H9 (cell line): ENCODE measurements at regions not wholly inside any gene's neighbourhood (a gene's known extent, or its start where the extent isn't known, plus 50 kb on each side); places are given as distances from the start of the nearest gene placed in this dataset.

Experiments used
- DNase-seq: peaks from one replicate; pipeline ENCODE4 v3.0.0-alpha.2; 2017
- H2AFZ ChIP-seq: one replicate; pipeline ENCODE4 v1.6.1; 2013; ENCODE audit warnings: mild to moderate bottlenecking, low read length, control low read depth, moderate library complexity
- H2AK5ac ChIP-seq: 2 replicates; pipeline ENCODE4 v1.6.1; 2013; ENCODE audit warnings: low read length, control low read depth, mixed read lengths; ENCODE audit not compliant: insufficient read length
- H2BK120ac ChIP-seq: one replicate; pipeline ENCODE4 v1.6.1; 2013; ENCODE audit warnings: low read depth, mild to moderate bottlenecking, low read length, control low read depth, inconsistent platforms; ENCODE audit not compliant: poor library complexity, severe bottlenecking
- H2BK12ac ChIP-seq: 2 replicates; pipeline ENCODE4 v1.6.1; 2013; ENCODE audit warnings: low read length, control low read depth, mixed read lengths, low read depth; ENCODE audit not compliant: insufficient read length
- H2BK15ac ChIP-seq: 2 replicates; pipeline ENCODE4 v1.6.1; 2013; ENCODE audit warnings: low read depth, low read length, control low read depth
- H2BK20ac ChIP-seq: one replicate; pipeline ENCODE4 v1.6.1; 2013; ENCODE audit warnings: low read depth, mild to moderate bottlenecking, low read length, control low read depth, inconsistent platforms; ENCODE audit not compliant: poor library complexity, severe bottlenecking
- H2BK5ac ChIP-seq: 2 replicates; pipeline ENCODE4 v1.6.1; 2013; ENCODE audit warnings: low read length, control low read depth, mixed read lengths; ENCODE audit not compliant: insufficient read length
- H3K14ac ChIP-seq: 2 replicates; pipeline ENCODE4 v1.6.1; 2013; ENCODE audit warnings: low read length, control low read depth; ENCODE audit not compliant: insufficient read depth
- H3K18ac ChIP-seq: 2 replicates; pipeline ENCODE4 v1.6.1; 2013; ENCODE audit warnings: low read depth, mild to moderate bottlenecking, mixed read lengths, low read length, control low read depth; ENCODE audit not compliant: insufficient read length
- H3K23ac ChIP-seq: 2 replicates; pipeline ENCODE4 v1.6.1; 2013; ENCODE audit warnings: low read length, control low read depth, mixed read lengths, low read depth; ENCODE audit not compliant: insufficient read length
- H3K23me2 ChIP-seq: 2 replicates; pipeline ENCODE4 v1.6.1; 2013; ENCODE audit warnings: low read depth, mild to moderate bottlenecking, mixed read lengths, low read length, control low read depth; ENCODE audit not compliant: insufficient read length, poor library complexity, severe bottlenecking
- H3K27ac ChIP-seq: 2 replicates; pipeline ENCODE4 v1.5.1; 2013; ENCODE audit warnings: low read length, control low read depth, mixed read lengths, low read depth; ENCODE audit not compliant: insufficient read length
- H3K27me3 ChIP-seq: 2 replicates; pipeline ENCODE4 v1.6.1; 2013; ENCODE audit warnings: low read length, control low read depth, inconsistent platforms; ENCODE audit not compliant: insufficient read depth
- H3K4ac ChIP-seq: 2 replicates; pipeline ENCODE4 v1.6.1; 2013; ENCODE audit warnings: low read depth, mild to moderate bottlenecking, control low read depth, inconsistent platforms, low read length, moderate library complexity
- H3K4me1 ChIP-seq: 2 replicates; pipeline ENCODE4 v1.6.1; 2013; ENCODE audit warnings: low read length, control low read depth, inconsistent platforms; ENCODE audit not compliant: insufficient read depth
- H3K4me2 ChIP-seq: 2 replicates; pipeline ENCODE4 v1.6.1; 2013; ENCODE audit warnings: low read length, control low read depth, mixed read lengths; ENCODE audit not compliant: insufficient read length, insufficient read depth
- H3K56ac ChIP-seq: 2 replicates; pipeline ENCODE4 v1.6.1; 2013; ENCODE audit warnings: low read depth, mild to moderate bottlenecking, mixed read lengths, low read length, control low read depth; ENCODE audit not compliant: insufficient read length
- H3K79me1 ChIP-seq: 2 replicates; pipeline ENCODE4 v1.6.1; 2013; ENCODE audit warnings: low read depth, mild to moderate bottlenecking, moderate library complexity, low read length, control low read depth, inconsistent platforms; ENCODE audit not compliant: insufficient read depth, poor library complexity, severe bottlenecking
- H3K79me2 ChIP-seq: 2 replicates; pipeline ENCODE4 v1.6.1; 2013; ENCODE audit warnings: low read length, control low read depth, inconsistent platforms; ENCODE audit not compliant: insufficient read depth
- H3K9ac ChIP-seq: 2 replicates; pipeline ENCODE4 v1.6.1; 2013; ENCODE audit warnings: low read length, control low read depth, mixed read lengths; ENCODE audit not compliant: insufficient read length; ENCODE audit errors: extremely low read depth
- H3K9me3 ChIP-seq: one replicate; pipeline ENCODE4 v1.6.1; 2013; ENCODE audit warnings: low read depth, low read length, inconsistent platforms; ENCODE audit not compliant: control insufficient read depth
- H3T11ph ChIP-seq: one replicate; pipeline ENCODE4 v1.6.1; 2013; ENCODE audit warnings: mild to moderate bottlenecking, low read length, control low read depth, inconsistent platforms
- H4K20me1 ChIP-seq: one replicate; pipeline ENCODE4 v1.6.1; 2013; ENCODE audit not compliant: control insufficient read depth, insufficient read length, insufficient read depth
- H4K5ac ChIP-seq: 2 replicates; pipeline ENCODE4 v1.6.1; 2013; ENCODE audit warnings: low read depth, mild to moderate bottlenecking, mixed read lengths, low read length, control low read depth; ENCODE audit not compliant: insufficient read length
- H4K8ac ChIP-seq: replicated peaks from 2 replicates; pipeline ENCODE4 v1.6.1; 2013; ENCODE audit warnings: low read length, control low read depth, mixed read lengths, low read depth; ENCODE audit not compliant: insufficient read length
- H4K91ac ChIP-seq: 2 replicates; pipeline ENCODE4 v1.6.1; 2013; ENCODE audit warnings: low read depth, mild to moderate bottlenecking, moderate library complexity, mixed read lengths, low read length, control low read depth; ENCODE audit not compliant: insufficient read length
- H3K27ac Mint-ChIP-seq, 3 experiments: 2 replicates in 2 of 3; 3 replicates in 1 of 3; pipeline ENCODE4 v1.8.0; 2020 to 2021; ENCODE audit warnings: mixed read lengths in 3 of 3, mild to moderate bottlenecking in 1 of 3, moderate library complexity in 1 of 3
- H3K27me3 Mint-ChIP-seq: 2 replicates; pipeline ENCODE4 v1.8.0; 2021; ENCODE audit warnings: low read depth, mild to moderate bottlenecking, moderate library complexity, mixed read lengths
- H3K36me3 Mint-ChIP-seq, 3 experiments: 2 replicates in 2 of 3; 3 replicates in 1 of 3; pipeline ENCODE4 v1.8.0; 2020 to 2021; ENCODE audit warnings: low read depth in 3 of 3, mixed read lengths in 3 of 3; ENCODE audit not compliant: insufficient read depth in 1 of 3
- H3K4me1 Mint-ChIP-seq, 2 experiments: 2 replicates each; pipeline ENCODE4 v1.8.0; 2020; ENCODE audit warnings: mixed read lengths in 2 of 2
- H3K4me3 Mint-ChIP-seq, 2 experiments: 2 replicates in 1 of 2; 3 replicates in 1 of 2; pipeline ENCODE4 v1.8.0; 2020 to 2021; ENCODE audit warnings: mild to moderate bottlenecking in 2 of 2, mixed read lengths in 2 of 2, moderate library complexity in 1 of 2
- H3K9me3 Mint-ChIP-seq, 2 experiments: 2 replicates in 1 of 2; 3 replicates in 1 of 2; pipeline ENCODE4 v1.8.0; 2020; ENCODE audit warnings: mild to moderate bottlenecking in 2 of 2, mixed read lengths in 2 of 2, moderate library complexity in 1 of 2
- CTCF ChIP-seq: fragments of 200-600 bp; sonication (generic); conservative IDR thresholded peaks from 3 replicates; pipeline ENCODE4 v1.8.0; 2021; ENCODE audit warnings: antibody characterized with exemption, mild to moderate bottlenecking

- H3K79me1 ChIP-seq = no peaks in the 10 kb centered on the region
- no peak overlapping the region for H3T11ph ChIP-seq
- H3K56ac ChIP-seq = no peak overlapping the region
- Mint-ChIP-seq H3K27ac (no peak overlapping the region), H3K4me3 (no peak overlapping the region), H3K27me3 (no peaks in the 10 kb centered on the region; the same call in 1 of the 2 replicates), H3K36me3 (peaks cover 2 to 16% (median 12%) of the 10 kb centered on the region in 3 experiments; a peak in 6 of 7 replicates), H3K9me3 (peaks cover 30 to 34% of the 10 kb centered on the region in 2 experiments), H3K4me1 (no peaks in the 10 kb centered on the region)
- DNase-seq = no peak
- TF ChIP-seq CTCF = no peak
- H2AK5ac ChIP-seq = no peak overlapping the region
- no peaks in the 10 kb centered on the region for H3K79me2 ChIP-seq
- no peak overlapping the region for H2AFZ ChIP-seq
- no peak overlapping the region for H3K23ac ChIP-seq
- H3K4me1 ChIP-seq = no peaks in the 10 kb centered on the region
- H3K9ac ChIP-seq = no peak overlapping the region
- H4K91ac ChIP-seq = no peak overlapping the region
- H3K27me3 ChIP-seq = no peaks in the 10 kb centered on the region
- H3K27ac ChIP-seq = no peak overlapping the region
- H3K23me2 ChIP-seq = no peaks in the 10 kb centered on the region
- no peak overlapping the region for H2BK12ac ChIP-seq
- H2BK20ac ChIP-seq = no peak overlapping the region
- no peaks in the 10 kb centered on the region for H3K9me3 ChIP-seq
- H3K4me2 ChIP-seq = no peak overlapping the region
- no peaks in the 10 kb centered on the region for H4K20me1 ChIP-seq
- no peak overlapping the region for H2BK120ac ChIP-seq
- H3K14ac ChIP-seq = no peak overlapping the region
- no peak overlapping the region for H4K5ac ChIP-seq
- H3K4ac ChIP-seq = no peak overlapping the region
- H3K18ac ChIP-seq = no peak overlapping the region
- H2BK5ac ChIP-seq = no peak overlapping the region
- no peak overlapping the region for H4K8ac ChIP-seq
- no peak overlapping the region for H2BK15ac ChIP-seq
Measured at GRCh38 chr1:214762902-214763301, 159.9 kb downstream of the CENPF start.
